Tibial nerve (tissue), 4 donors: ENCODE measurements at regions not wholly inside any gene's neighbourhood (a gene's known extent, or its start where the extent isn't known, plus 50 kb on each side); places are given as distances from the start of the nearest gene placed in this dataset.
A peak's percentile ranks its signal among the peaks of the same experiment; 100 is the strongest.

Source experiments
- DNase-seq, 2 donors: peaks; one replicate each; pipeline ENCODE4 v3.0.0-alpha.2; 2019; ENCODE audit warnings: low spot score in 2 of 2
- H3K27ac ChIP-seq, 4 donors: fragments of 200-600 bp; sonication (generic) in 3 of 4; one replicate each; pipeline ENCODE4 v1.5.1; 2017 to 2019; ENCODE audit warnings: mild to moderate bottlenecking in 1 of 4
- H3K27me3 ChIP-seq, 2 donors: fragments of 200-600 bp; sonication (generic) in 1 of 2; one replicate each; pipeline versions ENCODE4 v1.5.1 to v1.6.0; 2017 to 2019
- H3K36me3 ChIP-seq, 3 donors: fragments of 200-600 bp; sonication (generic); one replicate each; pipeline ENCODE4 v1.5.1; 2018 to 2019
- H3K4me1 ChIP-seq, 4 donors: fragments of 200-600 bp; sonication (generic) in 3 of 4; one replicate each; pipeline ENCODE4 v1.5.1; 2017 to 2019
- H3K4me3 ChIP-seq, 4 donors: fragments of 200-600 bp; sonication (generic) in 3 of 4; one replicate each; pipeline ENCODE4 v1.5.1; 2017 to 2019; ENCODE audit warnings: mild to moderate bottlenecking in 1 of 4, moderate library complexity in 1 of 4
- H3K9me3 ChIP-seq, 4 donors: fragments of 200-600 bp; sonication (generic) in 3 of 4; one replicate each; pipeline ENCODE4 v1.5.1; 2017 to 2019
- EP300 ChIP-seq, 2 donors: sonication (generic); formaldehyde crosslinking; IDR thresholded peaks; one replicate each; pipeline ENCODE4 v1.6.1; 2017; ENCODE audit warnings: antibody characterized with exemption in 2 of 2, mild to moderate bottlenecking in 1 of 2
- POLR2A ChIP-seq, 2 donors: fragments of 450-650 bp; IDR thresholded peaks; one replicate each; pipeline ENCODE4 v1.6.1; 2017; ENCODE audit warnings: antibody characterized with exemption in 2 of 2, mild to moderate bottlenecking in 2 of 2, moderate library complexity in 2 of 2
- WGBS, 2 donors: methylation state at CpG; one replicate each; pipeline ENCODE4 v1.1.5; 2018; 5-methylcytosine and 5-hydroxymethylcytosine counted together
- TF ChIP-seq, protein P1 (sequence below), 5 experiments: fragments of 200-600 bp in 3 of 5; fragments of 450-650 bp in 2 of 5; sonication (generic) in 3 of 5; IDR thresholded peaks; one replicate each; pipeline ENCODE4 v1.5.1; 2016 to 2019; ENCODE audit warnings: antibody characterized with exemption in 5 of 5, mild to moderate bottlenecking in 3 of 5, moderate library complexity in 2 of 5

DNA sequence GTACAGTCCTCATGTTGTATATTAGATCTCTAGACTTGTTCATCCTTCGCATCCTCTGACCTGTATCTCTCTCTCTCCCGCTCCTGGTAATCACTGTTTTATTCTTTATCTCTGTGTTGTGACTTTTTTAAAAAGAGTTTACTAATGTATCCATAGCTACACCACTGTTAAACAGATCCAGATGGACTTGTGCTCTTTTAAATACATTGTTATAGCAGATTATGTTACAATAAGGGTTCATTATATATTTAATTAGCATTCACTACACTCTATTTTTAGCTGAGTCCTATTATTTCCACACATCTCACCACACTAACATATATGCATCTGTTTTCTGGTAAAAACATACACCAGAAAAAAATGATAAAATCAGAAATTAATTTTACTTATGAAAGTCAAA is 90.5 kb downstream of the RBM43 start:
- Histone ChIP-seq H3K36me3 (no peaks in the 10 kb centered on the region), H3K27me3 (no peaks in the 10 kb centered on the region), H3K9me3 (no peaks in the 10 kb centered on the region), H3K27ac (no peak overlapping the region), H3K4me3 (no peak overlapping the region), H3K4me1 (no peaks in the 10 kb centered on the region)
- 86 to 89% methylated on average over 2 of the region's 2 CpGs for WGBS, 2 donors
- no peak for DNase-seq
- no peak for TF ChIP-seq POLR2A (IDR thresholded peaks at IDR 0.05)
- TF ChIP-seq, protein P1, sequence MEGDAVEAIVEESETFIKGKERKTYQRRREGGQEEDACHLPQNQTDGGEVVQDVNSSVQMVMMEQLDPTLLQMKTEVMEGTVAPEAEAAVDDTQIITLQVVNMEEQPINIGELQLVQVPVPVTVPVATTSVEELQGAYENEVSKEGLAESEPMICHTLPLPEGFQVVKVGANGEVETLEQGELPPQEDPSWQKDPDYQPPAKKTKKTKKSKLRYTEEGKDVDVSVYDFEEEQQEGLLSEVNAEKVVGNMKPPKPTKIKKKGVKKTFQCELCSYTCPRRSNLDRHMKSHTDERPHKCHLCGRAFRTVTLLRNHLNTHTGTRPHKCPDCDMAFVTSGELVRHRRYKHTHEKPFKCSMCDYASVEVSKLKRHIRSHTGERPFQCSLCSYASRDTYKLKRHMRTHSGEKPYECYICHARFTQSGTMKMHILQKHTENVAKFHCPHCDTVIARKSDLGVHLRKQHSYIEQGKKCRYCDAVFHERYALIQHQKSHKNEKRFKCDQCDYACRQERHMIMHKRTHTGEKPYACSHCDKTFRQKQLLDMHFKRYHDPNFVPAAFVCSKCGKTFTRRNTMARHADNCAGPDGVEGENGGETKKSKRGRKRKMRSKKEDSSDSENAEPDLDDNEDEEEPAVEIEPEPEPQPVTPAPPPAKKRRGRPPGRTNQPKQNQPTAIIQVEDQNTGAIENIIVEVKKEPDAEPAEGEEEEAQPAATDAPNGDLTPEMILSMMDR (IDR thresholded peaks at IDR 0.05), result no peak
- no peak for TF ChIP-seq EP300 (IDR thresholded peaks at IDR 0.05)

DNA sequence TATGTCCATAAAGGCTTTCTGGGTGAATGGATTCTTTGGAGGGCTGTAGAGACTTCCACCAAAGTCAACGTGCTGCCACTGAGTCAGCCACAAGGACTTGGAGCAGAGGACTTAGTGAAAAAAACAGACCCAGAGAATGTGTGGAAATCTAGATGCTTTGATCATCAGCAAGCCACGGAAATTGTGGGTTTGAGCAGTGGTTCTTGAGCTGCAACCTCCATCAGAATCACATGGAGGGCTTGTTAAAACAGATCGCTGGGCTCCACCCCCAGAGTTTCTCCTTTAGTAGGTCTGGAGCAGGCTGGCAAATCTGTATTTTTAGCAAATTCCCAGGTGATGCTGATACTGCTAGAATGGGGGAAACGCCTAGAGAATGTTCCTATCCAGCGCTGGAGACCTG is 95.3 kb downstream of the RBM43 start:
- no peak overlapping the region for H3K4me3 ChIP-seq
- H3K36me3 ChIP-seq, result no peaks in the 10 kb centered on the region
- 90 to 99% methylated on average over 5 of the region's 5 CpGs for WGBS, 2 donors
- H3K27ac ChIP-seq, result no peak overlapping the region
- H3K27me3 ChIP-seq, result no peaks in the 10 kb centered on the region
- DNase-seq, result no peak
- no peaks in the 10 kb centered on the region for H3K9me3 ChIP-seq
- TF ChIP-seq, protein P1 (IDR thresholded peaks at IDR 0.05), result no peak
- TF ChIP-seq EP300 (IDR thresholded peaks at IDR 0.05) (no peak), POLR2A (IDR thresholded peaks at IDR 0.05) (no peak)
- H3K4me1 ChIP-seq, result no peaks in the 10 kb centered on the region

DNA sequence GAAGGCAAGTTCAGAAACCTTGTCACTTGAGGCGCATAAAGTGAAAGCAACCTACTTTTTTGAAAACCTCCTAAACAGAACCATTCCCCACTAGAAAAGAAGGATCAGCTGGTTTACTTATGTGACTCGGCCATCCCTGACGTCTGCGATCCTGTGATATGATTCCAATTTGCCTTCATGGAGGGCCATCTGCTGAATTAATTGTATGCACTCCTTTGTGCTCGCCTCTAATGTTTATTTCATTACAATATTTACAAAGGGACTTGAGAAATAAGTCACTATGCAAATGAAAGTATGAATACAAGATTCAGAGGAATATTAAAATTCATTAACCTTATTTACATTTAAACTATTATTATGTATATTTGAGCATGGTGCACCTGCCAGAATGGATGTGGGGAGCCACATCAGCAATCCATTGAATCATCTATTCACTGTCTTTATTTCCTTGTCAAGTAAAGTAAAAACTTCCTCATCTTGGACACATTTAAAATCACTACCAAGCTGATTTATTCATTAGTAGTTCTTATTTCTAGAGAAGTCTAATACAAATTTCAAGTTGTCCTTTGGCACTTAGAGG is 96.5 kb downstream of the RBM43 start:
- no peak for DNase-seq
- no peak overlapping the region for H3K27ac ChIP-seq
- no peak overlapping the region for H3K4me3 ChIP-seq
- TF ChIP-seq, protein P1 (IDR thresholded peaks at IDR 0.05), result no peak
- no peak for TF ChIP-seq POLR2A (IDR thresholded peaks at IDR 0.05)
- no peak for TF ChIP-seq EP300 (IDR thresholded peaks at IDR 0.05)
- no peaks in the 10 kb centered on the region for H3K27me3 ChIP-seq
- WGBS, 2 donors, result 81 to 88% methylated on average over 5 of the region's 5 CpGs
- no peaks in the 10 kb centered on the region for H3K36me3 ChIP-seq
- no peaks in the 10 kb centered on the region for H3K9me3 ChIP-seq
- H3K4me1 ChIP-seq, result no peaks in the 10 kb centered on the region

DNA sequence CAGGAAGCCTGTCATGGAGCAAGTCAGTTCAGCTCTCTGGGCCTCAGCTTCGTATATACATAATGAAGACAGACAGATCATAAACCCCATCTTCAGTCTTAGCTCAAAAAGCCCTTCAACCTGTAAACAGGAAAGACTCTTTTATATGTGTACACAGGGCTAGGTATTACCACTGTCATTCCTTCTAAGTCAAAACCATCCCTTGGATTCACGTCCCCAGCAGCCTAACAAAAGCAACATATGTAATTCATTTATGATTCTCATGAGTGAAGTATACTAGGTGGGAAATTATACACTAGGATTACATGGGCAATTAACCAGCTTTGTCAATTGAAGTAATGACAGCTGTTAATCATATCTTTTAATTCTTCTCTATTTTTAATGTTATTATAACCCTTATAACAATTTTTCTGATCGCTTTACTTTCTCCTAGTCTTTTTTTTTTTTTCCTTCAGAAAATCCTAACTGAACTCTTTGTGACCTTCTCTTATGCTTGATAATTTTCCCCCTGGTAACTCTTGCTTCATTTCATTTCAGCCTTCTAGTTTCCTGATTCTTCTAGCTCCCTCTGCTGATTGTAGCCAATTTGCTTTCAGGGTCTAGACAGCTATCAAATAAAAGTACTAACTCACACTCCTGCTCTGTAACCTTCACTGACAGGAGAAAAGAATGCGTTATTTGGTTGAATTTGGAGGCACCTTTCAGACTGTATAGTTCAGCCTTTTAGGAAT is 99.7 kb downstream of the RBM43 start:
- H3K36me3 ChIP-seq, result no peaks in the 10 kb centered on the region
- no peak overlapping the region for H3K27ac ChIP-seq
- no peaks in the 10 kb centered on the region for H3K27me3 ChIP-seq
- H3K9me3 ChIP-seq, result no peaks in the 10 kb centered on the region
- H3K4me1 ChIP-seq, result no peaks in the 10 kb centered on the region
- no peak for DNase-seq
- no peak for TF ChIP-seq POLR2A (IDR thresholded peaks at IDR 0.05)
- TF ChIP-seq, protein P1 (IDR thresholded peaks at IDR 0.05), result peak in 2 of 5 experiments; percentile 8 to 29
- H3K4me3 ChIP-seq, result no peak overlapping the region
- WGBS, 2 donors, result 53% methylated on average over 4 of the region's 4 CpGs

DNA sequence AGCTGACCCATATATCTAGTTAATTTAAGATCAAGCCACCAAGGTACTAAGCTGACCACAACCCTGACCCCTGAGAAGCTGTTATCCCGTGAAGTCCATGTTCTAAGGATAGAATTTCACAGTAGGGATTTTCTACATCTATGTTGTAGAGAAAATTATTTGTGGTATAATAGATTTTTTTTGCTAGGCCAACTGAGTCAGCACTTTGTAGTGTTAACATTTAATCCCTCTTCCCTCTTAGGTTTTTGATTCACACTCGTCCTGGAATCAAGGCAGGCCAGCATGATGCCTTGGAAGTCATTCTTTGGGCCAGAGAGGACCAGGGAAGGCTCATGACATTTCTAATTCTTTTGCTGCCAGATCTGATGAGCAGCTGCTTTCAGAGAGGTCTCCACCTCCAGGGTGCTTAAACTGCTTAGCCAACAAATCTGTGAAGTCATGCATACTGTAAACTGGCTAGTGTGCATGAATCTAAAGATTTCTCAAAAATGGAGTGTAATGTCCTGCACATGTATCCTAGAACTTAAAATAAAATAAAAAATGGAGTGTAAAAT is 102.5 kb downstream of the RBM43 start:
- no peaks in the 10 kb centered on the region for H3K4me1 ChIP-seq
- H3K36me3 ChIP-seq, result no peaks in the 10 kb centered on the region
- TF ChIP-seq, protein P1 (IDR thresholded peaks at IDR 0.05), result no peak
- TF ChIP-seq EP300 (IDR thresholded peaks at IDR 0.05), result no peak
- no peak for TF ChIP-seq POLR2A (IDR thresholded peaks at IDR 0.05)
- WGBS, 2 donors, result 42 to 47% methylated on average over 2 of the region's 2 CpGs
- no peaks in the 10 kb centered on the region for H3K27me3 ChIP-seq
- H3K9me3 ChIP-seq, result no peaks in the 10 kb centered on the region
- H3K4me3 ChIP-seq, result no peak overlapping the region
- no peak for DNase-seq
- H3K27ac ChIP-seq, result no peak overlapping the region
